ENCODE measurements at regions not wholly inside any gene's neighbourhood (a gene's known extent, or its start where the extent isn't known, plus 50 kb on each side); places are given as distances from the start of the nearest gene placed in this dataset.

- Histone ChIP-seq H3K4me3 (no peak overlapping the region), H3K27me3 (ENCODE audit: control insufficient read depth in 2 of 2, insufficient read depth in 2 of 2, low read length in 2 of 2) (no peaks in the 10 kb centered on the region), H3K9me3 (replicated peaks; ENCODE audit: control insufficient read depth, insufficient read depth, low read depth, low read length) (no peaks in the 10 kb centered on the region; the same call in 1 of the 2 replicates), H3K4me2 (ENCODE audit: insufficient read depth, low read length) (no peak overlapping the region), H4K20me1 (replicated peaks; ENCODE audit: control insufficient read depth, insufficient read depth, low read length) (no peaks in the 10 kb centered on the region), H3K79me2 (ENCODE audit: control insufficient read depth, insufficient read depth, low read length) (no peaks in the 10 kb centered on the region), H3K4me1 (replicated peaks in 1 of 2; ENCODE audit: control insufficient read depth in 2 of 2, insufficient read depth in 2 of 2, low read length in 2 of 2) (no peaks in the 10 kb centered on the region), H3K9me1 (ENCODE audit: control insufficient read depth, insufficient read depth, low read length) (no peaks in the 10 kb centered on the region), H2AFZ (ENCODE audit: low read depth, low read length) (no peak overlapping the region), H3K36me3 (ENCODE audit: control insufficient read depth, insufficient read depth, low read length) (no peaks in the 10 kb centered on the region), H3K9ac (ENCODE audit: insufficient read depth in 1 of 2, low read depth in 2 of 2, low read length in 2 of 2) (0 out of 4 replicates have a peak overlapping the region, but pooled peaks of 1 of the 2 experiments have one; percentile 18), H3K27ac (ENCODE audit: extremely low read depth, low read depth, low read length) (peak overlapping the region; percentile 42; the same call in 1 of the 3 replicates)
- no peak for FAIRE-seq
- 2% methylated on average over 4 of the region's 4 CpGs for WGBS (ENCODE audit: insufficient coverage, low coverage, missing lambda C conversion rate)
- ChIA-PET POLR2A (no interaction called here), CTCF (ENCODE audit: low intra/inter-chr PET ratio) (no interaction called here)
- ATAC-seq: peak; percentile 57
- in situ Hi-C loops (cut with MboI): no loop called here
- intact Hi-C loops (cut with micrococcal nuclease): no loop called here
- DNase-seq (ENCODE audit: extremely low read depth in 1 of 4, low spot score in 3 of 4): peak in 2 of 4 experiments; percentile 10 to 56
- BruUV-seq (replicated peaks): no TSS peak
- no peak for TF ChIP-seq ZNF24 (IDR thresholded peaks at IDR 0.05)
- TF ChIP-seq GTF3C2 (IDR thresholded peaks at IDR 0.05; ENCODE audit: borderline replicate concordance, extremely low read depth, insufficient read length): no peak
- peak; percentile 39; the same call in 1 of the 2 replicates for TF ChIP-seq DPF2 (IDR thresholded peaks at IDR 0.05)
- TF ChIP-seq NKRF (IDR thresholded peaks at IDR 0.05; ENCODE audit: borderline replicate concordance): no peak
- no peak for TF ChIP-seq ZNF696 (CRISPR knock-in tag; conservative IDR thresholded peaks at IDR 0.05)
- TF ChIP-seq NONO (IDR thresholded peaks at IDR 0.05; ENCODE audit: low read depth in 2 of 2, low read length in 1 of 2): no peak
- TF ChIP-seq CBFA2T2 (conservative IDR thresholded peaks at IDR 0.05): peak; percentile 53; the same call in 1 of the 2 replicates
- TF ChIP-seq EP300 (IDR thresholded peaks at IDR 0.05; ENCODE audit: low read length): peak; percentile 83
- TF ChIP-seq CBFB (CRISPR knock-in tag; IDR thresholded peaks at IDR 0.05): no peak
- TF ChIP-seq TFAP4 (CRISPR knock-in tag; IDR thresholded peaks at IDR 0.05; ENCODE audit: borderline replicate concordance): no peak
- peak; percentile 64 for TF ChIP-seq STAT5A (IDR thresholded peaks at IDR 0.05; ENCODE audit: borderline replicate concordance, low read length)
- peak; percentile 65 for TF ChIP-seq TCF3 (CRISPR knock-in tag; IDR thresholded peaks at IDR 0.05)
- TF ChIP-seq CBFA2T3 (IDR thresholded peaks at IDR 0.05): peak; percentile 75
- peak; percentile 81 for TF ChIP-seq ARID1B (IDR thresholded peaks at IDR 0.05)
These were observed 186.7 kb upstream of the GALNTL6 start for GRCh38 chr4:171626554-171626953.

All from K562 (cell line).